Activated T-cell treated with anti-CD3 and anti-CD28 coated beads, Interleukin-2, amount 50 U/mL, for 24 hours (primary cell): ENCODE measurements at regions not wholly inside any gene's neighbourhood (a gene's known extent, or its start where the extent isn't known, plus 50 kb on each side); places are given as distances from the start of the nearest gene placed in this dataset.
"Not testable (repeated sequence)": the region's sequence is repeated elsewhere in the genome, so short reads cannot be mapped to it uniquely, and the experiment has no call there.

Source experiments
- DNase-seq: peaks from one replicate; pipeline ENCODE4 v3.0.0-alpha.2; 2020
- H3K27ac Mint-ChIP-seq: 2 replicates; pipeline ENCODE4 v1.8.0; 2020; ENCODE audit warnings: mild to moderate bottlenecking, mixed read lengths
- H3K27me3 Mint-ChIP-seq: 2 replicates; pipeline ENCODE4 v1.8.0; 2020; ENCODE audit warnings: mixed read lengths
- H3K36me3 Mint-ChIP-seq: 2 replicates; pipeline ENCODE4 v1.8.0; 2020; ENCODE audit warnings: low read depth, mixed read lengths
- H3K4me1 Mint-ChIP-seq: 2 replicates; pipeline ENCODE4 v1.8.0; 2020; ENCODE audit warnings: low read depth, mixed read lengths
- H3K4me3 Mint-ChIP-seq: 2 replicates; pipeline ENCODE4 v1.8.0; 2020; ENCODE audit warnings: mild to moderate bottlenecking, moderate library complexity, mixed read lengths
- H3K9me3 Mint-ChIP-seq: 2 replicates; pipeline ENCODE4 v1.8.0; 2020; ENCODE audit warnings: mixed read lengths

GRCh38 chr12:83505586-83505985 is 818.9 kb downstream of the TMTC2 start:
- H3K36me3 Mint-ChIP-seq, result no peaks in the 10 kb centered on the region
- no peaks in the 10 kb centered on the region for H3K27me3 Mint-ChIP-seq
- no peak overlapping the region for H3K27ac Mint-ChIP-seq
- H3K9me3 Mint-ChIP-seq, result peaks cover 5% of the 10 kb centered on the region
- H3K4me1 Mint-ChIP-seq, result no peaks in the 10 kb centered on the region
- no peak for DNase-seq
- H3K4me3 Mint-ChIP-seq, result no peak overlapping the region

- H3K4me3 Mint-ChIP-seq, H3K36me3 Mint-ChIP-seq, H3K27ac Mint-ChIP-seq, H3K9me3 Mint-ChIP-seq, DNase-seq, H3K4me1 Mint-ChIP-seq, H3K27me3 Mint-ChIP-seq: not testable (repeated sequence)
These were observed 813.2 kb downstream of the TMTC2 start for GRCh38 chr12:83499894-83500293.

- Mint-ChIP-seq H3K4me3 (no peak overlapping the region), H3K27me3 (no peaks in the 10 kb centered on the region), H3K4me1 (no peaks in the 10 kb centered on the region), H3K9me3 (no peaks in the 10 kb centered on the region), H3K27ac (no peak overlapping the region), H3K36me3 (no peaks in the 10 kb centered on the region)
- no peak for DNase-seq
These were observed 791.0 kb downstream of the TMTC2 start for GRCh38 chr12:83477696-83478095.

- no peaks in the 10 kb centered on the region for H3K9me3 Mint-ChIP-seq
- no peak for DNase-seq
- H3K27me3 Mint-ChIP-seq, result no peaks in the 10 kb centered on the region
- H3K4me1 Mint-ChIP-seq, result no peaks in the 10 kb centered on the region
- no peaks in the 10 kb centered on the region for H3K36me3 Mint-ChIP-seq
- no peak overlapping the region for H3K4me3 Mint-ChIP-seq
- no peak overlapping the region for H3K27ac Mint-ChIP-seq
These were observed 790.3 kb downstream of the TMTC2 start for GRCh38 chr12:83476695-83477690.

GRCh38 chr12:83476006-83476405 is 789.3 kb downstream of the TMTC2 start:
- Mint-ChIP-seq H3K4me3 (no peak overlapping the region), H3K27me3 (no peaks in the 10 kb centered on the region)
- no peak for DNase-seq

GRCh38 chr12:83474369-83474768 is 787.7 kb downstream of the TMTC2 start:
- H3K9me3 Mint-ChIP-seq, result no peaks in the 10 kb centered on the region
- no peak for DNase-seq
- H3K4me3 Mint-ChIP-seq, result no peak overlapping the region
- H3K27ac Mint-ChIP-seq, result no peak overlapping the region
- H3K27me3 Mint-ChIP-seq, result no peaks in the 10 kb centered on the region
- H3K4me1 Mint-ChIP-seq, result no peaks in the 10 kb centered on the region
- no peaks in the 10 kb centered on the region for H3K36me3 Mint-ChIP-seq

More at GRCh38 chr12:83476006-83476405, 789.3 kb downstream of the TMTC2 start:
- H3K4me1 Mint-ChIP-seq, result no peaks in the 10 kb centered on the region
- no peaks in the 10 kb centered on the region for H3K36me3 Mint-ChIP-seq
- H3K27ac Mint-ChIP-seq, result no peak overlapping the region
- H3K9me3 Mint-ChIP-seq, result no peaks in the 10 kb centered on the region

- DNase-seq, result no peak
- Mint-ChIP-seq H3K27me3 (no peaks in the 10 kb centered on the region), H3K36me3 (no peaks in the 10 kb centered on the region), H3K4me1 (no peaks in the 10 kb centered on the region), H3K27ac (no peak overlapping the region), H3K9me3 (no peaks in the 10 kb centered on the region), H3K4me3 (no peak overlapping the region)
These were observed 786.8 kb downstream of the TMTC2 start for GRCh38 chr12:83473408-83474095.

GRCh38 chr12:83472772-83473171 is 786.1 kb downstream of the TMTC2 start:
- no peaks in the 10 kb centered on the region for H3K27me3 Mint-ChIP-seq
- no peak overlapping the region for H3K4me3 Mint-ChIP-seq
- no peaks in the 10 kb centered on the region for H3K36me3 Mint-ChIP-seq

GRCh38 chr12:83472350-83472749 is 785.6 kb downstream of the TMTC2 start:
- Mint-ChIP-seq H3K4me1 (no peaks in the 10 kb centered on the region), H3K27ac (no peak overlapping the region), H3K27me3 (no peaks in the 10 kb centered on the region), H3K9me3 (no peaks in the 10 kb centered on the region), H3K4me3 (no peak overlapping the region), H3K36me3 (no peaks in the 10 kb centered on the region)
- DNase-seq, result no peak

More at GRCh38 chr12:83472772-83473171, 786.1 kb downstream of the TMTC2 start:
- DNase-seq, result no peak
- Mint-ChIP-seq H3K4me1 (no peaks in the 10 kb centered on the region), H3K9me3 (no peaks in the 10 kb centered on the region), H3K27ac (no peak overlapping the region)

- Mint-ChIP-seq H3K4me1 (no peaks in the 10 kb centered on the region), H3K36me3 (no peaks in the 10 kb centered on the region), H3K9me3 (no peaks in the 10 kb centered on the region), H3K4me3 (no peak overlapping the region), H3K27me3 (no peaks in the 10 kb centered on the region), H3K27ac (no peak overlapping the region)
- DNase-seq, result no peak
These were observed 784.6 kb downstream of the TMTC2 start for GRCh38 chr12:83471341-83471740.

GRCh38 chr12:83470749-83471148 is 784.0 kb downstream of the TMTC2 start:
- Mint-ChIP-seq H3K36me3 (no peaks in the 10 kb centered on the region), H3K4me1 (no peaks in the 10 kb centered on the region), H3K27ac (no peak overlapping the region), H3K9me3 (no peaks in the 10 kb centered on the region), H3K4me3 (no peak overlapping the region), H3K27me3 (no peaks in the 10 kb centered on the region)
- DNase-seq, result no peak

- Mint-ChIP-seq H3K4me3 (no peak overlapping the region), H3K9me3 (no peaks in the 10 kb centered on the region), H3K27ac (no peak overlapping the region), H3K27me3 (no peaks in the 10 kb centered on the region), H3K36me3 (no peaks in the 10 kb centered on the region), H3K4me1 (no peaks in the 10 kb centered on the region)
- DNase-seq, result no peak
These were observed 782.5 kb downstream of the TMTC2 start for GRCh38 chr12:83468988-83469908.

GRCh38 chr12:83465632-83466031 is 778.9 kb downstream of the TMTC2 start:
- Mint-ChIP-seq H3K27ac (no peak overlapping the region), H3K4me1 (no peaks in the 10 kb centered on the region), H3K4me3 (no peak overlapping the region), H3K9me3 (no peaks in the 10 kb centered on the region), H3K27me3 (no peaks in the 10 kb centered on the region), H3K36me3 (no peaks in the 10 kb centered on the region)
- DNase-seq, result no peak

GRCh38 chr12:83462419-83462818 is 775.7 kb downstream of the TMTC2 start:
- H3K27ac Mint-ChIP-seq, result no peak overlapping the region
- no peaks in the 10 kb centered on the region for H3K27me3 Mint-ChIP-seq
- no peaks in the 10 kb centered on the region for H3K9me3 Mint-ChIP-seq
- no peak for DNase-seq
- H3K4me3 Mint-ChIP-seq, result no peak overlapping the region
- no peaks in the 10 kb centered on the region for H3K36me3 Mint-ChIP-seq
- H3K4me1 Mint-ChIP-seq, result no peaks in the 10 kb centered on the region
